ENCODE measurements at regions not wholly inside any gene's neighbourhood (a gene's known extent, or its start where the extent isn't known, plus 50 kb on each side); places are given as distances from the start of the nearest gene placed in this dataset.

GRCh38 chr16:49216593-49216992 is 65.0 kb downstream of the CBLN1 start:
- intact Hi-C loops (cut with micrococcal nuclease), result no loop called here

DNA sequence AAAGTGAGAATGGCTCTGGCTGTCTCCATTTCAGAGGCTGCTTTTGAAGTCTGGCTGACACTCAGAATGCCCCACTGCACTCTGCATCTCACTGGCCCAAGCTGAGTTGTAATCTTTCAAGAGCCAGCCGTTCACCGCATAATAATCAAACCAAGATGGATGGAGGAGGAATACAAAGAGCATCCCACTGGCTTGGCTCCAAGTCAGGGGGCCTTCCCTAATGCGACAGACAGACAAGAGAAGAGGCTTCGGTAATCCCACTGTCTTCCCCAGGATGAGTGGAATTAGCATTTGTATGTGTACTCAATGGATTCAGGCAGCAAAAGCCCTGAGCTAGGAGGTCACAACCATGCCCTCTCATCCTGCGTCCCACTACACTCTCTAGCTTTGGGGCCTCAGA is 68.0 kb downstream of the CBLN1 start:
- intact Hi-C loops (cut with micrococcal nuclease), result no loop called here

- intact Hi-C loops (cut with micrococcal nuclease), result no loop called here
Observed at GRCh38 chr16:49204191-49204590, 77.4 kb downstream of the CBLN1 start.

DNA sequence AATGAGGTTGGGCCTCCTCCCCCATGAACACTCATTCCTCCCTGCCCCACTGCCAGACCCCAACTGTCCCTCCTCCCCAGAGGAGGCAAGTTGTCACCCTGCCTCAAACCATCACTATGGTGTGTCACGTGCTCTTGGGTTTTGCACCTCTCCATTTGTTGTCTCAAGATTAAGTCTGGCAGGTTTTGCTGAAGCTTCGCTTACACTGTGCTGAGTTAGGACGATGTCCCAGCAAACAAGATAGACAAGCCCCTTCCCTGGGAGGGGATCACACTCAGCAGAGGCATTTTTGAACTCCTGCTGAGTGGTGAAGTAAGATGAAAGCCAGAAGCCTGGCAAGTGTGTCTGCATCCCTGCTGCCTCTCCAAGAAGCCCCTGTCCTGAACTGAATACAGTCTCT is 78.3 kb downstream of the CBLN1 start:
- intact Hi-C loops (cut with micrococcal nuclease), result no loop called here

DNA sequence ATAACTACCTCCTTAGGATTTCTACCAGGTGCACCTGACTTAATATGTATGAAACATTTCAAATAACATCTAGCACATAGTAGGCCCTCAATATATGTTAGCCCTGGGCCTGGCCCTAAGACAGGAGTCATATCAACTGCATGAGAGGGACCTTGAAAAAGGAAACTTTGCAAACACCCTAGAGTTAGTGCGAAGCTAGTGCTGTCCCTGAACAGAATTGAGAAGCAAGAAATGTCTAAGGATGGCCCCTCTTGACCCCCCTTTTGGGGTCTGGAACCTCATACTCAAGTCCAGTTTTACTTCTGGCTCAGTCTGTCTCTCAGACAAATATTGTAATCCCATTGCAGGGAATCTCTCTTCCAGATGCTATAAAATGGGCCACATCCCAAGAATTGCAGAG is 80.5 kb downstream of the CBLN1 start:
- intact Hi-C loops (cut with micrococcal nuclease), result no loop called here

GRCh38 chr16:49200223-49200820 is 81.3 kb downstream of the CBLN1 start:
- intact Hi-C loops (cut with micrococcal nuclease), result no loop called here

- intact Hi-C loops (cut with micrococcal nuclease), result no loop called here
Observed at GRCh38 chr16:49195237-49195548, 86.4 kb downstream of the CBLN1 start.

GRCh38 chr16:49194537-49195236 is 87.0 kb downstream of the CBLN1 start:
- intact Hi-C loops (cut with micrococcal nuclease), result no loop called here

DNA sequence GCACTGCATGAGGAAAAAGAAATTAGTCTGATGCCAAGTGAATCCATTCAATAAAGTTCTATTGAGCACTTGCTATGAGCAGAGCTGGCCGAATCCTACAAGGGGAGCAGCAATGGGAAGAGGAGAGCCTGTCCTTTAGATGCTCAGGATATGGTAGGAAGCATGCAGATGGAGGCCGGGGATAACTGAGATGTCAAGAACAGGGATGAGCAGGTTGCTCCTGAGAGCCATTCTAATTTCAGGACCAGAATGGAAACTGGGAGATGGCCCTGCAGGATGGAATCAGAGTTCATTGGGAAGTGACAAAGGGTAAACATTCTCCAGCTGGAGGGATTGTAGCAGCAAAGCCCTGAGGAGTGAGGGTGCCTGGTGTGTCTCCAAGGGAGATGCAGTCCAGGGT is 88.0 kb downstream of the CBLN1 start:
- intact Hi-C loops (cut with micrococcal nuclease), result no loop called here

GRCh38 chr16:49189286-49189685 is 92.4 kb downstream of the CBLN1 start:
- intact Hi-C loops (cut with micrococcal nuclease), result no loop called here

DNA sequence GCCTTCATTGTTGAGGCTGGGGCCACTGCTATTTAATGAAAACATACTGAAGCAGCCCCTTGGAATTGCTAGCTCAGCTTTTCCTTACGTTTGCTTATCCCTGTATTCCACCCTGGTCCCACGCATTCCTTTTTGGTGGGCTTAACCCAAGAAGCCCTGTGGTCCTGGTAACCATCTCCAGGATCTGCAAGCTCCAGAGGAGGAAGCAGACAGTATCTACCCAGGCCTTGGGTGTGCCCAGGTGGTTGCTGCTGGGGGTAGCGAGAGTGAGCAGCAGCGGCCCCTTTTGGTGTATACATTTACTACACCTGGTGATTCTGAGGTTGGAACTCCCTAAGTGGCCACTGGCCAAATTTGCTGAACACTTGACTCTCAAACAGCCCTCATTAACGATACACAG is 97.7 kb downstream of the CBLN1 start:
- intact Hi-C loops (cut with micrococcal nuclease), result no loop called here

- intact Hi-C loops (cut with micrococcal nuclease), result no loop called here
Observed at GRCh38 chr16:49181791-49182518, 99.7 kb downstream of the CBLN1 start.

DNA sequence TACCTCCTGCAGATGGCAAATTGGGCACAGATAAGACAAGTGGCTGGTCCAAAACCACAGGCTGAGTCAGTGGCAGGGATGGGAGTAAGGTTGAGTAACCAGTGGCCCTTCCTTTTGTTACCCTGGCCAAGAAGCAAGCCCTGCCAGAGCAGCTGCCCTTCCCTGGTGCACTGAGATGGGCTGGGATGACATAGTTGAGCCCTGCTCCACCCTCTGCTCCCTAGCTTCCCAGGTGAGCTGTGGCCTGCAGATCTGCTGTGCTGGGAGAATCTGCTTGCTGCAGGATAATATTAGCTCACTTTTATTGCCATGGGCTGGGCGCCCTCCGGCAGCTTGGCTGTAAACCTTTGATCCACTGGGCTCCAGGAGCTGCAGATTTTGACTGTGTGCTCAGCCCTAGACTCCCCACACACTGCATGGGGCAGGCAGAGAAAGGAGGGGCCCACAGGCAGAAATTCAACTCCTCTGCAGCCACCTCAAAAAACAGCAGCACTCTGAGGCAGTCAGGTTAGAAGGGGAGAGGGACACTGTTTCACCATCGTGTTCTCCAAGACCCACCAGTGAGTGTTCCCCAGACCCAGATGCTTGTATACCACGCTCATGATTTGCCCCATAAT is 101.8 kb downstream of the CBLN1 start:
- intact Hi-C loops (cut with micrococcal nuclease), result no loop called here

DNA sequence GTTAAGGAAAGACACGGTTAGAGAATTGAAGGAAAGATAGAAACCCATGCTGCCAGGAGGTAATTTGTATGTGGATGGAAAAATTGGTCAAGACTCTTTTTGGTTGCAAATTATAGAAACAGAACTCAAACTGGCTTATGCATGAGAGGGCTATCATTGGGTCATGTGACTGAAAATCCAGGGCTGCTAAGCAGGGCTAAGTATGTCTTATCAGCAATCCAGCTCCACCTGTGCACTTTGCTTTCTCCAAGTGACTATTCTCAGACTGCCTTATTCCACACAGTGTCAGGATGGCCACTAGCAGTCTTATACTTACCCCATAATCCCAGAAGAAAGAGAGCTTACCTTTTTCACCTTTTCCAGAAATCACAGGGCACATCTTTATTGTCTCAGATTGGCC is 113.5 kb downstream of the CBLN1 start:
- intact Hi-C loops (cut with micrococcal nuclease), result no loop called here

DNA sequence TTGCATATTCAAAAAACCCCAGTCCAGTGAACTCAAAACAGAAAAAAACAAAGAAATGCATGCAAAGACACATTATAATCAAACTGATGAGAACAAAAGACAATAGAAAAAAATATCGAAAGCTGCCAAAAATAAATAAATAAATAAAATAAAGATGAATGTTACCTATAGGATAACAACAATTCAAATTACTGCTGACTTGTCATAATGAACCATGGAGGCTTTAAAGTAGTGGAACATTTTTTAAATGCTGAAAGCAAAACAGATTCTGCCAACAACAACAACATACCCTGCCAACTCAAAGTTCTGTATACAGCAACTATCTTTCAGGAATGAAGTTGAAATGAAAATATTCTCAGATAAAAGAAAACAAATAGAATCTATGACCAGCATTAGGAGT is 116.6 kb downstream of the CBLN1 start:
- intact Hi-C loops (cut with micrococcal nuclease), result no loop called here

DNA sequence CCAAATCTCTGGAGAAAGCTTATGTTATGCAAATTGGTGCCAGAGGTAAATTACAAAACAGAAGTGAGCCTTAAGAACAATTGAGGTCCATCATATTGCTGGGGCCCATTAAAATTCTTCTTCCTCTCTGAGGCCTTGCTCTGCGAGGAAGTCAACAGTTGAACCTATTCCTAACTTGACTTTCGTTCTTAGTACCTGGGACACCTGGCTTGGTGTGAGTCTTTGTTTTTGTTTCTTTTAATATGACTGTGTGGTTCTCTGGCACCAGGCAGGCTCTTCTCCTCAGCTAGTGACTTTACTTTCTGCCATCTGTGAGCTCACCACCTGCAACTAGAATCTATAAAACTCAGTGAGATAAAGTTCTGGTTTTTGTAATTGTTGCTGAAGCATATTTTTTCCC is 120.4 kb downstream of the CBLN1 start:
- intact Hi-C loops (cut with micrococcal nuclease), result no loop called here

DNA sequence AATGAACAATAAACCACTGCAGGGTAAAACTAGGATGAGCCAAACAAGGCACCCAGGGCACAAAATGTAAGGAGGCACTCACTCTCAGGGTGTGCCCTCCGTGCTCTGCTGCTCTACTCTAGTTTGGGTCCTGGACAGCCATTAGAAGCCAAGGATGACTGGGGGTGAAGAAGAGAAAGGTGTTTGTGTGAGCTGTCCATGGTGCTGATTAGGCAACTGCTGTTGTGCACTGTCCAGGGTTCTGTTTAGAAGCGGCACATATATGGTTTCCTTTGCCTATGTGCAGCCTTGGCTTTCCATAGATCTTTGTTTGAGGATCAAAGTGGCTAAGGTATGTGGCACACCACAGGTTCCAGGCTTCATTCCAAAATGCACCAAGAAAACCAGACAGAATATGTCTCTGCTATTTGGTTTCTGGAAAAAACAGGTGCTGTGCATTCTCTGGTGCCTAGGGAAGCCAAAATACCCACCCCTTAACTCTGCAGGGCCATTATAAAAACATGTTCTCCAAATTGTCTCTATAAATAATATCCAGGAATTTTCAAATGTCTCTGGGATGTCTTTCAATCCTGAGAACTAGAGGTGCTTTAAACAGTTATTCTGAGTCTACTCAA is 123.5 kb downstream of the CBLN1 start:
- intact Hi-C loops (cut with micrococcal nuclease), result no loop called here

- intact Hi-C loops (cut with micrococcal nuclease), result no loop called here
Observed at GRCh38 chr16:49150341-49150740, 131.3 kb downstream of the CBLN1 start.

GRCh38 chr16:49148410-49148809 is 133.2 kb downstream of the CBLN1 start:
- intact Hi-C loops (cut with micrococcal nuclease), result no loop called here

- intact Hi-C loops (cut with micrococcal nuclease), result no loop called here
Observed at GRCh38 chr16:49140618-49141017, 141.0 kb downstream of the CBLN1 start.

- intact Hi-C loops (cut with micrococcal nuclease), result no loop called here
Observed at GRCh38 chr16:49130397-49130796, 151.2 kb downstream of the CBLN1 start.

- intact Hi-C loops (cut with micrococcal nuclease), result no loop called here
Observed at GRCh38 chr16:49129935-49130334, 151.7 kb downstream of the CBLN1 start.
